ENCODE measurements at regions not wholly inside any gene's neighbourhood (a gene's known extent, or its start where the extent isn't known, plus 50 kb on each side); places are given as distances from the start of the nearest gene placed in this dataset.

DNA sequence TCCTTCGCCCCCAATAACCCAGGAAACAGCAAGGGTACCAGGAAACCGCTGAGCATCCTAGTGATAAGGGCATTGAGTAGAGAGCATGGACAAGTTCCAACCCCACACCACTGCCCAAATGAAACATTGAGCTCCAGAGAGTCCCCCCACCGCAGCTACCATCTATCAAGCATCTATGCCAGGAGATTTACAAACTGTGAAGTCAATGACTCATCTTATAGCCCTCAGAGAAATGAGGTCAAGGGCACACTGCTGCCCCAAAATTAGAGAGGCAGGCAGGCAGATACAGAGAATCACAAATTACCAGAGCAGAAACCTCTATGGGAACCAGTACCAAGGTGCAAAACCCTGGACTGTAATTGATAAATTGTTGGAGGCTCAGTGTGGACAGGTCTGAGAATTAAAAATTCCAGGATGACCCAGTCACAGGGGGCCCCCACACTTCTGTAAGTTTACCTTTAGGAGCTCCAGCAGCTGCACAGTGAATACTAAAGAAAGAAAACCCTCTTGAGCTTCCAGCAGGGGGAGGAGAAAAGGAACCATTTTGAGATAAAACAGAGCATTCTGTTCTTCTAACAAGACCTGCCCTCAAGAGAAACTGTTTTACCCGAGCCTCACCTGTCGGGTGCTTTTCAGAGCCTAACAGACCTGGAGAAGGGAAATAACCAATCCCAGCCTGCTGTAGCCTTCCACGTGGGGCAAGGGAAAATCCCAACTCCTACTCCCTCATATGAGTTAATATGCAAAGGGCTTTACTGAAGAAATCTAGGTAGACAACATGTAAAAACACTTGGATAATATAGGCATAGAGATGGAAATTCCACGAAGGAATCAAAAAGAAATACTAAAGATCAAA, 118.0 kb upstream of the ARID1B start:
- TF ChIP-seq EZH2 (IDR thresholded peaks at IDR 0.05) = no peak
- TF ChIP-seq POLR2AphosphoS5 (IDR thresholded peaks at IDR 0.05; ENCODE audit: borderline replicate concordance, low read depth, low read length) = no peak

Measured in SK-N-MC (cell line).